ENCODE measurements at regions not wholly inside any gene's neighbourhood (a gene's known extent, or its start where the extent isn't known, plus 50 kb on each side); places are given as distances from the start of the nearest gene placed in this dataset.

DNA sequence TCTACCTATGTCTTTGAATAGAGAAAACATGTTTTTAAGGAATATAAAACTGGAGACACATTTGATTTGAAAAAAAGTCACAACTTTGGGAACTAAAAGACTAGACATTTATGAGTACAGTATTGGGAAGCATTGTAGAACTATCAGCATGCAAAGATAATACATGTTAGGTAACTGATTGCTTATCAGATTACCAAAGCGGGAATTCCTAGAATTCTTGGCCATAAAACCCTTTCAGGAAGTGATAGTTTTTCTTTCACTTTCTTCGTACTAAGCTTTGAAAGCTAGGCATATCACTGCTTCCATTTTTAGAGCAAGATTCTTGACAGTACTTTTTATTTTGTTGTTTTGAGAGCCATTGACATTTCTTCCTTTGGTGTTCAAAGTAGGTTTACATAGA lies 646.6 kb upstream of the PITX2 start:
- no peaks in the 10 kb centered on the region for H3K36me3 Mint-ChIP-seq (ENCODE audit: low read depth)
- H3K4me3 Mint-ChIP-seq = no peak overlapping the region
- TF ChIP-seq, protein P1, sequence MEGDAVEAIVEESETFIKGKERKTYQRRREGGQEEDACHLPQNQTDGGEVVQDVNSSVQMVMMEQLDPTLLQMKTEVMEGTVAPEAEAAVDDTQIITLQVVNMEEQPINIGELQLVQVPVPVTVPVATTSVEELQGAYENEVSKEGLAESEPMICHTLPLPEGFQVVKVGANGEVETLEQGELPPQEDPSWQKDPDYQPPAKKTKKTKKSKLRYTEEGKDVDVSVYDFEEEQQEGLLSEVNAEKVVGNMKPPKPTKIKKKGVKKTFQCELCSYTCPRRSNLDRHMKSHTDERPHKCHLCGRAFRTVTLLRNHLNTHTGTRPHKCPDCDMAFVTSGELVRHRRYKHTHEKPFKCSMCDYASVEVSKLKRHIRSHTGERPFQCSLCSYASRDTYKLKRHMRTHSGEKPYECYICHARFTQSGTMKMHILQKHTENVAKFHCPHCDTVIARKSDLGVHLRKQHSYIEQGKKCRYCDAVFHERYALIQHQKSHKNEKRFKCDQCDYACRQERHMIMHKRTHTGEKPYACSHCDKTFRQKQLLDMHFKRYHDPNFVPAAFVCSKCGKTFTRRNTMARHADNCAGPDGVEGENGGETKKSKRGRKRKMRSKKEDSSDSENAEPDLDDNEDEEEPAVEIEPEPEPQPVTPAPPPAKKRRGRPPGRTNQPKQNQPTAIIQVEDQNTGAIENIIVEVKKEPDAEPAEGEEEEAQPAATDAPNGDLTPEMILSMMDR (IDR thresholded peaks at IDR 0.05; ENCODE audit: unreplicated experiment in 3 of 3) = no peak
- no peaks in the 10 kb centered on the region for H3K9me3 Mint-ChIP-seq
- peaks cover 16% of the 10 kb centered on the region for H3K27me3 Mint-ChIP-seq (ENCODE audit: low read depth)
- H3K4me1 Mint-ChIP-seq = peaks cover 30% of the 10 kb centered on the region
- H3K27ac Mint-ChIP-seq = peak overlapping the region in 2 of 3 experiments; percentile 17 to 33

DNA sequence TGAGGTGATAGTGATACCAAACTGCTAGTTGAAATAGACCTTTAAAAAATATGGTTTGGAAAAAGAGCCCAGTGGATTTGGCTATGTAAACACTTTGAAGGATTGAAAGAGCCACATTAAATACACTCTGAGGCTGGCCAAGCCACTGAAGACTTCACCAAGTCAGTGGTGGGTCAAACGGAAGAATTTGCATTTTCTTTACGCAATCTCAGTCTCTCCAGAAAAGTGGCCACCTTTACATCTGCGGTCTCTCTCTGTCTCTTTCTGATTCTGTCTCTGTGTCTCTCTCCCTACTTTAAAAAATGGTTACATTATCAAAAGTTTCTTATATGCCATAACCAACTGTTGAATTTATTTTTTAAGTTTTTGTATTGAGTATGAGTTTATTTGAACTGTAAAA lies 651.2 kb upstream of the PITX2 start:
- Mint-ChIP-seq H3K27me3 (ENCODE audit: low read depth) (peaks cover 21% of the 10 kb centered on the region), H3K4me3 (no peak overlapping the region), H3K27ac (no peak overlapping the region), H3K9me3 (no peaks in the 10 kb centered on the region), H3K4me1 (peaks cover 23% of the 10 kb centered on the region), H3K36me3 (ENCODE audit: low read depth) (no peaks in the 10 kb centered on the region)
- TF ChIP-seq, protein P1 (IDR thresholded peaks at IDR 0.05; ENCODE audit: unreplicated experiment in 3 of 3) = no peak

DNA sequence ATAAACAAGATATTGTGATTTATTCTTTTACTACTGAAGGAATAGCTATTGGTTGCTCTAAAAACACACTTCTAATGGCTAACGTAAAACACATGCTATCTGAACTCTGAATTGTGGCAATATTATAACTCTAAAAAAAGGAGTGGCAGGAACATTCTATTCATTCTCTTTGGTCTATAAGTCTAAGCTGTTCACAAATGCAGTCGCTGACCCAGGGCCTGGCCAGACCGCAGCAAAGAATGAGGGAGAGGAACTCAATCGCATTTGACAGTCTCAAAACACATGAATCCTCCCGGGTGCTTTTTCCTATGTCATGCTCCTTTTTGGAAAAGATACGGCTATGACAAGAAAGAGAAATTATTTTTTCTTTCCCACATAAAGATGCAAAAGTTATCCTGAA lies 651.6 kb upstream of the PITX2 start:
- Mint-ChIP-seq H3K4me1 (peaks cover 19% of the 10 kb centered on the region), H3K27ac (peak overlapping the region in 1 of 3 experiments; percentile 34), H3K4me3 (no peak overlapping the region), H3K27me3 (ENCODE audit: low read depth) (peaks cover 20% of the 10 kb centered on the region), H3K9me3 (no peaks in the 10 kb centered on the region), H3K36me3 (ENCODE audit: low read depth) (no peaks in the 10 kb centered on the region)
- TF ChIP-seq, protein P1 (IDR thresholded peaks at IDR 0.05; ENCODE audit: unreplicated experiment in 3 of 3) = no peak

- Mint-ChIP-seq H3K9me3 (no peaks in the 10 kb centered on the region), H3K36me3 (ENCODE audit: low read depth) (no peaks in the 10 kb centered on the region), H3K4me3 (no peak overlapping the region), H3K4me1 (no peaks in the 10 kb centered on the region), H3K27ac (no peak overlapping the region), H3K27me3 (ENCODE audit: low read depth) (peaks cover 23% of the 10 kb centered on the region)
- TF ChIP-seq, protein P1 (IDR thresholded peaks at IDR 0.05; ENCODE audit: unreplicated experiment in 3 of 3) = no peak
Measured at GRCh38 chr4:111281219-111281618, 658.3 kb upstream of the PITX2 start.

- TF ChIP-seq, protein P1 (IDR thresholded peaks at IDR 0.05; ENCODE audit: unreplicated experiment in 3 of 3) = no peak
- Mint-ChIP-seq H3K4me3 (no peak overlapping the region), H3K36me3 (ENCODE audit: low read depth) (no peaks in the 10 kb centered on the region), H3K27me3 (ENCODE audit: low read depth) (peaks cover 23% of the 10 kb centered on the region), H3K9me3 (no peaks in the 10 kb centered on the region), H3K4me1 (no peaks in the 10 kb centered on the region), H3K27ac (no peak overlapping the region)
Measured at GRCh38 chr4:111282035-111282434, 659.2 kb upstream of the PITX2 start.

GRCh38 chr4:111283066-111283677 lies 660.3 kb upstream of the PITX2 start:
- Mint-ChIP-seq H3K36me3 (ENCODE audit: low read depth) (no peaks in the 10 kb centered on the region), H3K4me1 (no peaks in the 10 kb centered on the region), H3K27ac (no peak overlapping the region), H3K9me3 (no peaks in the 10 kb centered on the region), H3K4me3 (no peak overlapping the region), H3K27me3 (ENCODE audit: low read depth) (peaks cover 21% of the 10 kb centered on the region)
- TF ChIP-seq, protein P1 (IDR thresholded peaks at IDR 0.05; ENCODE audit: unreplicated experiment in 3 of 3) = peak; percentile 64 to 82 (median 64)
